Urinary bladder (tissue), 3 donors: ENCODE measurements at regions not wholly inside any gene's neighbourhood (a gene's known extent, or its start where the extent isn't known, plus 50 kb on each side); places are given as distances from the start of the nearest gene placed in this dataset.

Experiments
- DNase-seq: peaks from one replicate; pipeline ENCODE4 v3.0.0-alpha.2; 2015; ENCODE audit errors: extremely low spot score
- H3K27ac ChIP-seq: one replicate; pipeline ENCODE4 v1.5.1; 2013; ENCODE audit warnings: low read depth, mild to moderate bottlenecking, moderate library complexity
- H3K36me3 ChIP-seq: one replicate; pipeline ENCODE4 v1.6.1; 2013; ENCODE audit warnings: mild to moderate bottlenecking, moderate library complexity; ENCODE audit not compliant: insufficient read depth
- H3K4me1 ChIP-seq: one replicate; pipeline ENCODE4 v1.6.1; 2013; ENCODE audit warnings: mild to moderate bottlenecking, moderate library complexity; ENCODE audit not compliant: insufficient read depth
- H3K4me3 ChIP-seq: one replicate; pipeline ENCODE4 v1.5.1; 2013; ENCODE audit warnings: low read depth, low read length
- whole genome bisulfite sequencing: extraction: QIAGEN DNeasy Blood & Tissue Kit; methylation state at CpG from one replicate; pipeline ENCODE4 v1.1.7; 2013; 5-methylcytosine and 5-hydroxymethylcytosine counted together
- donor health status: healthy with polysubstance abuse.
- donor health status: healthy.

DNA sequence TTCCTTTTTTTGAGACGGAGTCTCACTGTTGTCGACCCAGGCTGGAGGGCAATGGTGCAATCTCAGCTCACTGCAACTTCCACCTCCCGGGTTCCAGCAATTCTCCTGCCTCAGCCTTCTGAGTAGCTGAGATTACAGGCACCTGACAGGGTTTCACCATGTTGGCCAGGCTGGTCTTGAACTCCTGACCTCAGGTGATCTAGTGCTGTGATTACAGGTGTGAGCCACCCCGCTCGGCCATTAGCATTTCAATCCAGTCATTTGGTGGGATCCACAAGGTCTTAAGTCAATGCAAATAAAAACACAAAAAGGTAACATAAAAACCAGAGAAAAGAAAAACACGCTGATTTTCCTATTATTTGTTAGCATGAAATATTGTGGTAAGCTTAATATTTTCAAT lies 1227.2 kb upstream of the TENM4 start:
- WGBS: 93% methylated on average over 6 of the region's 6 CpGs
- H3K36me3 ChIP-seq: no peaks in the 10 kb centered on the region
- no peak for DNase-seq
- H3K4me1 ChIP-seq: no peaks in the 10 kb centered on the region
- H3K27ac ChIP-seq: no peak overlapping the region
- H3K4me3 ChIP-seq: no peak overlapping the region

DNA sequence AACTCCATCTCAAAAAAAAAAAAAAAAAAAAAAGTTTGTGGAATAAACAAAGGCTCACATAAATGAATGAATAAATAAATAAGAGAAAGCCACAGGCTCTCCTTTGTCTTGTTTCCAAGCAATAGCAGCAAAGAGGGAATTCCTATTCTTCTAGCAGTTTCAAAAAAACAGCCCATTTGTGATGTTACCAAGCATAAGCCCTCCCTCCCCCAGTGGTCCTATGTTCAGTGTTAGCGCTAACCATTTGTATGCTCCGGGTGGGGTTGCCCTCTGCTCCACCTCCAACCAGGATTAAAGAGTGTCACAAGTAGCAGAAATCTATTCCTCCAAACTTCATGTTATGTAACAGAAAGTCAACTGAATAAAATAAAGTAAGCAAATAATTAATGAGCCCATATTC lies 1215.0 kb upstream of the TENM4 start:
- Histone ChIP-seq H3K4me1 (no peaks in the 10 kb centered on the region), H3K27ac (no peak overlapping the region), H3K4me3 (no peak overlapping the region), H3K36me3 (no peaks in the 10 kb centered on the region)
- DNase-seq: no peak
- WGBS: 92% methylated on average over 2 of the region's 2 CpGs

- H3K4me1 ChIP-seq: no peaks in the 10 kb centered on the region
- no peak overlapping the region for H3K27ac ChIP-seq
- no peak overlapping the region for H3K4me3 ChIP-seq
- H3K36me3 ChIP-seq: no peaks in the 10 kb centered on the region
- 69% methylated on average over 2 of the region's 2 CpGs for WGBS
- no peak for DNase-seq
Observed at GRCh38 chr11:80650966-80651365, 1210.1 kb upstream of the TENM4 start.

DNA sequence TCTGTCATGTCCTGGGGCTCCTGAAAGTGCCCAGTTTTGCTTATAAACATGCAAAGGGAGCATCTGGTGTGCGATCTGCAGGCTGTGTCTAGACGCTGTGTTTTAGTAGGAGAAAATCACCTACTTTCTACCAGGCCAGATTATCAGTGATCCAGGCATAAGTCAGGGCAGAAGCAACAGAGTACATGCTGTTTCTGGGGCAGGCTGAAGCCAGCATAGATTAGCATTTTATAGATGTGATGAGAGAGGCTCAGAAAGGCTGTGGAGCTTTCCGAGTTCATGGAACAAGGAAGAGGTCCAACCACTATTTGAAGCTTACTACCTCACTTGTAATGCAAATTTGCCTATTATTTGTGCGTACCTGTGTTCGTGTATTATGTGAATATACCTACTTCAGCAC lies 1208.4 kb upstream of the TENM4 start:
- H3K36me3 ChIP-seq: no peaks in the 10 kb centered on the region
- H3K27ac ChIP-seq: no peak overlapping the region
- no peak for DNase-seq
- WGBS: 80% methylated on average over 5 of the region's 5 CpGs
- H3K4me1 ChIP-seq: no peaks in the 10 kb centered on the region
- H3K4me3 ChIP-seq: no peak overlapping the region

DNA sequence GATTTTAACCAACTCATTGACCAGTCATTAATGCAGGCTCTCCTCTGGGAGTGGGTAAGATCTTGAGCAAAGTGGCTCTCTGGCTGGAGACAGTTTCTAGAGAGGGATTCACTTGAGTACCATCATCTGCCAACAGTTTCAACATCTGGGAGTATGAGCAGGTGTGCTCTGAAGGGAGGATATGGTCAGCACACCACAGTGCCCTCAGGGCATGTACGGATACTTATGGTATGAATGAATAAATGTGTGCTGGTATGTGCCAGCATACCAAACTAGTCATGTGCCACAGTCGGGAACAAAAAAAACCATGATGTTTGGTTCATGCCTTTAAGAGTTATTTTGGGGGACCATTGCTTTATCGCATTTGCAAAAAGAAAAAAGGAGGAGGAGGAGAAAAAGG lies 1197.5 kb upstream of the TENM4 start:
- H3K27ac ChIP-seq: no peak overlapping the region
- 89% methylated on average over 3 of the region's 3 CpGs for WGBS
- H3K4me1 ChIP-seq: no peaks in the 10 kb centered on the region
- no peaks in the 10 kb centered on the region for H3K36me3 ChIP-seq
- no peak overlapping the region for H3K4me3 ChIP-seq
- no peak for DNase-seq

DNA sequence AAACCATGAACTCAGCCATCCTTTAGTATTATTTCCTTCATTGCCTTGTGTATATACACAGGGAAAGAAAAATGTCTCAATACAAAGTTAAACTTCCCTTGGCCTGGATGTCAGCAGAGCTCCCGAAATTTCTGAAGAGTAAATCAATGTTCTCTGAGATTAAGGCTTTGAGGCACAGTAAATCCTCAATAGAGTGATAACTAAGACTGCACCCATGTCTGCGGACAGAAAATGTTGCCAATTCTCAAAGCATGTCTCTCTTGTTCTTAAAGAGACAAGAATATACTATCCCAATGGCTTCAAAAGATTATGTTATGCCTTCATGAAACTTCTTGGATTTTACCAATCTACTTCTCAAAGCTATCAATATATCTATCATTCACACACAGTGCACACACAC lies 1196.7 kb upstream of the TENM4 start:
- no peak for DNase-seq
- WGBS: 64% methylated on average over 2 of the region's 2 CpGs
- Histone ChIP-seq H3K4me3 (no peak overlapping the region), H3K36me3 (no peaks in the 10 kb centered on the region), H3K4me1 (no peaks in the 10 kb centered on the region), H3K27ac (no peak overlapping the region)

- WGBS: 97% methylated on average over 3 of the region's 3 CpGs
- Histone ChIP-seq H3K27ac (no peak overlapping the region), H3K4me1 (no peaks in the 10 kb centered on the region), H3K36me3 (no peaks in the 10 kb centered on the region), H3K4me3 (no peak overlapping the region)
- DNase-seq: no peak
Observed at GRCh38 chr11:80636999-80637398, 1196.2 kb upstream of the TENM4 start.

DNA sequence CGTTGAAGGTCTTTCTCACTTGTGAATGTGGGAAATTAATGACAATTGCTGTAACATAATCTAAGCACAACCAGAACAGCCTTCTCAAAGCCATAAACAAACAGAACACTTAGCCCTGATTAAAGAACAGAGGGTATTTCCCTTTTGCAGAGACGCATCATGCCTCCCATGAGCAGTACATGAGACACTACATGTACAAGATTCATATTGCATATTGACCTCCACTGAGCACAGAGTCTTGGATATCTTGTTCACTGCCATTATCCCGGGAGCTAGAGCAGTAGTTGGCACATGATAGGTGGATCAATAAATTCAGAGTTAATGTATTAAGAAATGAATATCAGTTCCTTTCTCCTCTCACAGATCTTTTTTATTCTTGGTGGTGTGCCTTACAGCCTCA lies 1194.3 kb upstream of the TENM4 start:
- WGBS: 85% methylated on average over 3 of the region's 3 CpGs
- Histone ChIP-seq H3K27ac (no peak overlapping the region), H3K4me3 (no peak overlapping the region), H3K4me1 (no peaks in the 10 kb centered on the region), H3K36me3 (no peaks in the 10 kb centered on the region)
- no peak for DNase-seq

DNA sequence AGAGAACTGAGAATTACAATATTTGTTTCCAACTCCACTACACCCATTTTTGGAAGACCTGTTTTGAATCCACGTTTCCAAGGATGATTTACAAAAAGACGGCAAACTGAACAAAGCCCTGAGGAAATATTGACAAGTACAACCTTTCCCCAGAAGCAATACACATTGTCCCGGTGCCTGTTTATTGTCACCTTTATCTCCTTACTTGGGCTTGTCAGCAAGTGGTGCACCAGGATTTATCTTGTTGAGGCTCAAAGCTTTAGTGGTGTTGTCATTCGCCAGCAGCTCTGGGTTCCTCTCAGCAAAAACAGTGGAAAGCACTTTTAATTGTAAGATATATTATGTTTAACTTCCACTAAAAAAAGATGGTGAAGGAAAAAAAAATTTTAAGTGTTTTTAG lies 1191.9 kb upstream of the TENM4 start:
- WGBS: 52% methylated on average over 4 of the region's 4 CpGs
- DNase-seq: no peak
- no peak overlapping the region for H3K27ac ChIP-seq
- no peaks in the 10 kb centered on the region for H3K4me1 ChIP-seq
- H3K36me3 ChIP-seq: no peaks in the 10 kb centered on the region
- no peak overlapping the region for H3K4me3 ChIP-seq

DNA sequence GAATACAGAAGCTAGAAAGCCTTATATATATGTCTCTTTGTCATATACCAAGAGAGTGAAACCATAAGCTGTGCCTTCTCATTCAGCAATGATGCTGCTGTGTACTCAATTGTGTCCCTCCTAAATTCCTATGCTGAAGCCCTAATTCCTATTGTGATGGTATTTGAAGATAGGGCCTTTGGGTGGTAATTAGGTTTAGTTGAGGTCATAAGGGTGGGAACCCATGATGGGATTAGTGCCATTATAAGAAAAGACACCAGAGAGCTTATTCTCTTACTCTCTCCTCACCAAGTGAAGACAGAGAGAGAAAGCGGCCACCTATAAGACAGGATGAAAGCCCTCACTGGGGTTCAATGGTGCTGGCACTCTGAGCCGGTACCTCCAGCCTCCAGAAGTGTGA lies 1191.3 kb upstream of the TENM4 start:
- WGBS: 95% methylated on average over 2 of the region's 2 CpGs
- Histone ChIP-seq H3K27ac (no peak overlapping the region), H3K4me1 (no peaks in the 10 kb centered on the region), H3K36me3 (no peaks in the 10 kb centered on the region), H3K4me3 (no peak overlapping the region)
- no peak for DNase-seq

- no peaks in the 10 kb centered on the region for H3K36me3 ChIP-seq
- no peak overlapping the region for H3K27ac ChIP-seq
- no peaks in the 10 kb centered on the region for H3K4me1 ChIP-seq
- DNase-seq: no peak
- WGBS: 79% methylated on average over 2 of the region's 2 CpGs
- no peak overlapping the region for H3K4me3 ChIP-seq
Observed at GRCh38 chr11:80629466-80629865, 1188.6 kb upstream of the TENM4 start.

DNA sequence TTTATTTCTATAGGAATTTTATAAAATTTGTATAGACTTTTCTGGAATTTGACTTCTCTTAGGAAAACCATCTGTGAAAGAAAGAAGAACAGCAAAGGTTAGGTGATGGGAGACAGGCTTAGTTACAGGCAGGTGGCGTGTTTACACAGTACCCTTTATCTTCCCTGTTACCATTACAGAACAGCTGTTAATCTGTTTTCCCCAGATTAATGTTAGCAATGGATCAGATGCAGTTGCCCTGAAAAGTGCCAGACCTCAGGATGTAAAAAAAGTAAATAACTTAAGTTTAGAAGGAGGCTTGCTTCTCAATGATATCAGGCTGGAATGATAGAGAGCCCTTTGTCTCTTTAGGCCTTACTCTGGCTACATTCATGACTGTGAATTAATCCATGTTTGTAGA lies 1186.5 kb upstream of the TENM4 start:
- no peaks in the 10 kb centered on the region for H3K4me1 ChIP-seq
- WGBS: 87% methylated on average over 1 of the region's 1 CpG
- H3K36me3 ChIP-seq: no peaks in the 10 kb centered on the region
- DNase-seq: no peak
- no peak overlapping the region for H3K4me3 ChIP-seq
- H3K27ac ChIP-seq: no peak overlapping the region

GRCh38 chr11:80626721-80627120 lies 1185.9 kb upstream of the TENM4 start:
- DNase-seq: no peak
- Histone ChIP-seq H3K4me1 (no peaks in the 10 kb centered on the region), H3K27ac (no peak overlapping the region), H3K4me3 (no peak overlapping the region), H3K36me3 (no peaks in the 10 kb centered on the region)
- 87% methylated on average over 4 of the region's 4 CpGs for WGBS

- no peaks in the 10 kb centered on the region for H3K4me1 ChIP-seq
- no peak overlapping the region for H3K27ac ChIP-seq
- H3K36me3 ChIP-seq: no peaks in the 10 kb centered on the region
- H3K4me3 ChIP-seq: no peak overlapping the region
- DNase-seq: no peak
- 75% methylated on average over 3 of the region's 3 CpGs for WGBS
Observed at GRCh38 chr11:80625563-80625962, 1184.7 kb upstream of the TENM4 start.

GRCh38 chr11:80621871-80622270 lies 1181.0 kb upstream of the TENM4 start:
- Histone ChIP-seq H3K36me3 (no peaks in the 10 kb centered on the region), H3K4me3 (no peak overlapping the region), H3K4me1 (no peaks in the 10 kb centered on the region), H3K27ac (no peak overlapping the region)
- WGBS: 57% methylated on average over 3 of the region's 3 CpGs
- DNase-seq: no peak
